ENCODE measurements at regions not wholly inside any gene's neighbourhood (a gene's known extent, or its start where the extent isn't known, plus 50 kb on each side); places are given as distances from the start of the nearest gene placed in this dataset.

- DNase-seq = no peak
Observed at GRCh38 chr15:39444735-39445470, 136.0 kb upstream of the THBS1 start.

GRCh38 chr15:39445931-39446330 lies 134.9 kb upstream of the THBS1 start:
- no peak for DNase-seq

GRCh38 chr15:39447346-39447745 lies 133.5 kb upstream of the THBS1 start:
- DNase-seq = no peak

- no peak for DNase-seq
Observed at GRCh38 chr15:39447881-39448280, 133.0 kb upstream of the THBS1 start.

- no peak for DNase-seq
Observed at GRCh38 chr15:39448409-39448808, 132.5 kb upstream of the THBS1 start.

GRCh38 chr15:39451121-39451688 lies 129.7 kb upstream of the THBS1 start:
- no peak for DNase-seq

- DNase-seq = no peak
Observed at GRCh38 chr15:39451871-39452270, 129.0 kb upstream of the THBS1 start.

GRCh38 chr15:39453620-39454019 lies 127.3 kb upstream of the THBS1 start:
- DNase-seq = no peak

GRCh38 chr15:39454189-39454986 lies 126.5 kb upstream of the THBS1 start:
- no peak for DNase-seq

GRCh38 chr15:39455471-39455991 lies 125.3 kb upstream of the THBS1 start:
- DNase-seq = no peak

GRCh38 chr15:39456159-39456558 lies 124.7 kb upstream of the THBS1 start:
- no peak for DNase-seq

GRCh38 chr15:39456582-39457330 lies 124.1 kb upstream of the THBS1 start:
- no peak for DNase-seq

GRCh38 chr15:39458131-39458530 lies 122.7 kb upstream of the THBS1 start:
- no peak for DNase-seq

GRCh38 chr15:39459548-39459947 lies 121.3 kb upstream of the THBS1 start:
- DNase-seq = no peak

GRCh38 chr15:39460748-39461147 lies 120.1 kb upstream of the THBS1 start:
- no peak for DNase-seq

- DNase-seq = no peak
Observed at GRCh38 chr15:39461536-39462130, 119.2 kb upstream of the THBS1 start.

- no peak for DNase-seq
Observed at GRCh38 chr15:39462691-39463090, 118.2 kb upstream of the THBS1 start.

- DNase-seq = no peak
Observed at GRCh38 chr15:39465843-39466749, 114.8 kb upstream of the THBS1 start.

- DNase-seq = no peak
Observed at GRCh38 chr15:39466750-39467105, 114.2 kb upstream of the THBS1 start.

GRCh38 chr15:39468331-39468730 lies 112.5 kb upstream of the THBS1 start:
- DNase-seq = no peak

GRCh38 chr15:39468828-39469227 lies 112.1 kb upstream of the THBS1 start:
- no peak for DNase-seq
